G401.6 (cell line): ENCODE measurements at regions not wholly inside any gene's neighbourhood (a gene's known extent, or its start where the extent isn't known, plus 50 kb on each side); places are given as distances from the start of the nearest gene placed in this dataset.
"Not testable (repeated sequence)": the region's sequence is repeated elsewhere in the genome, so short reads cannot be mapped to it uniquely, and the experiment has no call there.

Experiments
- FAIRE-seq: peaks from 2 replicates; lab custom pipeline; 2012; peaks lifted over from hg19 to GRCh38; lab: Jason Lieb, UNC

DNA sequence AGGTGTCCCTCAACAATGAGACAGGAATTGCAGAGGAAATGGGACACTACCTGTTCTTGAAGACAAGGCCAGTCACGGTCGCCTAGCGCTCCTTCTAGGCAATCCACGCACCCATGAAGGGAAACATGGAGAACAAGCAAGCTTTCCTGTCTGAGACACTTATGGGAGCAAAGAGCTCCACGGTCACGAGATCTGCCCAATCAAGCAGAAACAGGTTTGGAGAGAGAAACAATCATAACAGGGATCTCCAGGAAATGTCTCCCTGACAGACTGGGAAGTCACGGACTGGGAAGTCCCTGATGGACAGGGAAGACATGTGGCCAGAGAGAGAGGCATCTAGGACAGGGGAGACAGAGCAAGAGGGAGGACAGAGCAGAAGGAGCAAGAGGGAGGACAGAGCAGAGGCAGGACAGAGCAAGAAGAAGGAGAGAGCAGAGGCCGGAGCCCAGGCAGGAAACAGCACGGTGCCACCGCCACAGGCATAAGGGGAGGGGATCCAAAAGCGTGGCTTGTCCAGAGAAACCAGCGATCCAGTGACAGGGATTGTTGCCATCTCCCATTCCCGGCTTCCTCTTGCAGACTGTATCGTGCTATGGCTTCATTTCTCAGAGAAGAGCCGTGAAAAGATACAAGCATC is 167.8 kb upstream of the ZNF337 start:
- no peak for FAIRE-seq

DNA sequence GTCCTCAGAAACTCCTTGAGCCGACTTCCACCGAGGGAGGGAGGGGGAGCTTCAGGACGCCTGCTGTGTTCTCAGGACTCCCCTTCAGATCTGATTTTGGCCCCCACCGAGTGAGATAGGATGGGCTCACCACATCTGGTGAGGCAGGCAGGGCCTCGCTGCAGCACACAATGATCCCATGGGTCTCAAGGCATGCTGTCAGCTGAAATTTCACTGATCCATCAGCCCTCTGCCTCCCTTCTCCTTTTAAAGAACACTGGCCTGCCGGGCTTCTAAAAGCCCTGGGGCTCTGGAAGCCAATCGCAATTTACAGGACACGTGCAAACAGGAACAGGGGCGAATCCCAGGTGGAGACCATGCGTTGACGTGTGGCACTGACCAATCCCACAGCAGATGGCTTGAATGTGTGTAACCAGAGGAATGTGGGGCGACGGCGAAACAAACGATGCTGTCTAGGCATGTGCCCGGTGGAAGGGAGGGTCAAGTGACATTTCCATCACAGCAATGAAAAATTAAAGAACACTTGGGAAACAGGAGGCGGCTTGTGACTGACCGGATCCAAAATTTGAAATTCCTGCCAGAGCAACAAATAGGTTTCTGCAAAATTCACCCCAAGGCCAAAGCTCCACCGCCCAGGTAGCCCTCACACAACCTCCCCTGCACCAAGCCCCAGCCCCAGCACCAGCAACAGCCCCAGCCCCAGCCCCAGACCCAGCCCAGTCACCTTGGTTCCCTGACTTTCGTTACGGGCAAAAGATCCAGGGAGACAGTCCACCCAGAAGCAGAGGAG is 167.1 kb upstream of the ZNF337 start:
- no peak for FAIRE-seq

- not testable (repeated sequence) for FAIRE-seq
Measured at GRCh38 chr20:25862967-25863530, 166.4 kb upstream of the ZNF337 start.

- FAIRE-seq: no peak
Measured at GRCh38 chr20:25860531-25861150, 164.0 kb upstream of the ZNF337 start.

DNA sequence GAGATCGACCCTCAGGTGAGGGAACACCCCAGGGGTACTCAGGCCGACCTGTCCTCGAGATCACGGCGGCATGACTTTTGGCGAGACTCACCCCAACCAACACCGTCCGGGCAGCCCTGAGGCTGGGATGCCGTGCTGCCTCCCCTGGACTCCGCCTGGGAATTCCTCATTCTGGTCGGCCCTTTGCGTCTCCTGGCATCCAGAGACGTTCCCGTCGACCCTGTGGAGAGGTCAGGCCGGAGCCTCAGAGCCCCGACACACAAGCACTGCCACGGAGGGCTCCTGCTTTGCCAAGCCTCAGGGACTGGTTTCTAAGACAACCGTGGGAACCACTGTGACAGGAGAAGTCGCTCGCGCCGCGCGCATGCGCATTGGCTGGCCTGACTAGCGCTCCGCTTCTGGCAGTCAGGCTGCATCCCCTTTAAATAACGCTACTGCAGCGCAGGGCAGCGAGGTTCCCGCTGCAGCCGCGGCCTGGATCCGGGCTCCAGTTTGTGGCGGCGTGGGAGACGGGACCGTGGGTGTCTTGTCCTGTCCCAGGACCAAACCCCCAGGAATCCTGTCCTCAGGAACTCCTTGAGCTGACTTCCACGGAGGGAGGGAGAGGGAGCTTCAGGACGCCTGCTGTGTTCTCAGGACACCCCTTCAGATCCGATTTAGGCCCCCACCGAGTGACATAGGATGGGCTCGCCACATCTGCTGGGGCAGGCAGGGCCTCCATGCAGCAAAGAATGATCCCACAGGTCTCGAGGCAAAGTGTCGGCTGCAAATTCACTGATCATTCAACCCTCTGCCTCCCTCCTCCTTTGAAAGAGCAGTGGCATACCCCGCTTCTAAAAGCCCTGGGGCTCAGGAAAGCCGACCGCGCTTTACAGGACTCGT is 163.2 kb upstream of the ZNF337 start:
- FAIRE-seq: no peak

DNA sequence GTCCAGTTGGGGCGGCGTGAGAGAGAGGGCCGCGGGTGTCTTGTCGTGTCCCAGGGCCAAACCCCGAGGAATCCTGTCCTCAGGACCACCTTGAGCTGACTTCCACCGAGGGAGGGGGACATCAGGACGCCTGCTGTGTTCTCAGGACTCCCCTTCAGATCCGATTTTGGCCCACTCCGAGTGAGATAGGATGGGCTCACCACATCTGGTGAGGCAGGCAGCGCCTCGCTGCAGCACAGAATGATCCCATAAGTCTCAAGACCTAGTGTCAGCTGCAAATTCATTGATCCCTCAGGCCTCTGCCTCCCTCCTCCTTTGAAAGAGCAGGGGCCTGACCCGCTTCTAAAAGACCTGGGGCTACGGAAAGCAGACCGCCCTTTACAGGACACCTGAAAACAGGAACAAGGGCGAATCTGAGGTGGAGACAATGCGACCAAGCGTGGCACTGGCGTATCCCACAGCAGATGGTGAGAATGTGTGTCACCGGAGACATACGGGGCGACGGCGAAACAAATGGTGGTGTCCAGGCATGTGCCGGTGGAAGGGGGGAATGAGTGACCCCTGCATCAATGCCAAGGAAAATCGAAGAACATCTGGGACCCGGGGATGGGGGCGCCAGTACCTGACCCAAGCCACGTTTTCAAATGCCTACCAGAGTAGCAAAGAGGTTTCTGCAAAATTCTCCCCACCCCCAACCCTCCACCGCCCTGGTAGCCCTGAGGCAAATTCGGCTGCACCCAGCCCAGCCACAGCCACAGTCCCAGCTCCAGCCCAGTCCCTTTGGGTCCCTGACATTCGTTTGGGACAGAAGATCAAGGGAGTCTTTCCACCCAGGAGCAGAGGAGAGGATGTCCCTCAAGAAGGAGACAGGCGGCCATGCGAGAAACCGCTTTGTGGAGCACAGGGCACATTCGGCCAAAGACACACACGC is 162.1 kb upstream of the ZNF337 start:
- FAIRE-seq: no peak

- FAIRE-seq: not testable (repeated sequence)
Measured at GRCh38 chr20:25857091-25857788, 160.6 kb upstream of the ZNF337 start.

- no peak for FAIRE-seq
Measured at GRCh38 chr20:25856256-25856884, 159.7 kb upstream of the ZNF337 start.

DNA sequence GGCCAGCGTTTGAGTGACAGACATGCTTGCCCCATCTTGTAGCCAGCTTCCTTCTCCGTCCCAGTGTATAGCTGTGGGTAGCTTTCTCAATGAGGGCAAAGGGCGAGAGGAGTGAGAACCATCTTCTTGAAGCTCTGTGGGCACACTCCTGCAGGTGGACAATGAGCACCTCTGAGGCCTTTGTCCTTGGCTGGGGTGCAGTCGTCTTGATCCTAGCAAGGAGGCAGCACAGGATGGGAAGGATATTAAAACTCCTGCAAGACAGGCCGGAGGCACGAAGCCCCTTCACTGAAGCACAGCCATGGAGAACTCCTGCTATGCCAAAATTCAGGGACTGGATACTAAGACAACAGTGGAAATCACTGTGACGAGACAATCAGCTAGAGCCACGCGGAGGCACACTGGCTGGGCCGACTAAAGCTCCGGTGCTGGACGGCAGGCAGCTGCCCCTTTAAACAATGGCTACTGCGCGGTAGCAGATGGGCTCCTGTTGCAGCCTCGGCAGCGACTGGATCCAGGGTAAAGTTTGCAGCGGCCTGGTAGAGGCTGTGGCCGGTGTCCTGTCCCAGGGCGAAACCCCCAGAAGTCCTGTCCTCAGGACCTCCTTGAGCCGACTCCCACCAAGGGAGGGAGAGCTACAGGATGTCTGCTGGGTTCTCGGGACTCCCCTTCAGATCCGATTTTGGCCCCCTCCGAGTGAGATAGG is 159.0 kb upstream of the ZNF337 start:
- FAIRE-seq: not testable (repeated sequence)

- not testable (repeated sequence) for FAIRE-seq
Measured at GRCh38 chr20:25854666-25855065, 158.0 kb upstream of the ZNF337 start.

- not testable (repeated sequence) for FAIRE-seq
Measured at GRCh38 chr20:25853718-25854388, 157.2 kb upstream of the ZNF337 start.

DNA sequence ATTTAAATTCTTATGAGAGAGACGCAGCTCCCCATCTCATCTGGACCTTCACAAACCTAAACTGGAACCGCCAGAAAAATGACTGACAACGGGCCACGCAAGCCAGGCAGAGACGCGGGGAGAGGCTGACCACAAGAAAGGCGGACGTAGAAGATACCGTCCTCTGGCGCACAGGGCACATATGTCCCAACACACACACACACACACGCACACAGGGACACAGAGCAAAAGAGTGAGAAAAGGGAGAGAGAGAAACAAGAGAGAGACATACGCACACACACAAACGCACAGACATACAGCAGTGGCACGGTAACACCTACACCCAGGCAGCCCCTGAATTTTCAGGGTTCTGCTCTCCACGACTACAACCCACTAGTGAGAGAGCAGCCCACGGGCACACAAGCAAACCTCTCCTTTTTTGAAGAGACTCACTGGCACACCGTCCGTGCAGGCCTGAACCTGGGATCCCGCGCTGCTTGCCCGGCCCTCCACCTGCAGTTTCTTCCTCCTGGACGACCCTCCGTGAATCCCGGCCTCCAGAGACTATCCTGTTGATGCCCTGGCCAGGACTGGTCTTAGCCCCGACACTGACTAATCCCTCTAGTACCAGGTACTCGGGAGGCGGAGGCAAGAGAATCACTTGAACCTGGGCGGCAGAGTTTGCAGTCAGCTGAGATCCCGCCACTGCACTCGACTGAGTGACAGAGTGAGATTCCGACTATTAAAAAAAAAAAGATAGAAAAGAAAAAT is 156.5 kb upstream of the ZNF337 start:
- FAIRE-seq: not testable (repeated sequence)

- FAIRE-seq: not testable (repeated sequence)
Measured at GRCh38 chr20:25850133-25850532, 153.5 kb upstream of the ZNF337 start.

DNA sequence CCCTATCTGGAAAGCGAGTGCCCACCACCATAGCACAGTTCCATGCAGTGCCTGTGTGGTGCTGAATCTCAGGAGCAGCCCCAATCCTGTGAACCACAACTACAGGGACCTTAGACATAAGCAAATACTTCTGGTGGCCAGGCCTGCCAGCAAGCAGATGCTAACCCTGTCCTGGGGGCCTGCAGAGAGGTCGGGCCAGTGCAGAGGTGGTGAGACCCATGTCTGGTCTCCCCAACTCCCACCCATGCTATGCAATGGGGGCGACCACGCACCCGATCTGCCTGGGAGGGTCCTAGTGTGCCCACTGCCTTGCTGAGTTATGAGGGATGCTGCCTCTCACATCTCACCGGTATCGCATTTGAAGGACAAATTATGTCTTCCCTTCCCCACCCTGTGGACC is 151.6 kb upstream of the ZNF337 start:
- FAIRE-seq: no peak

DNA sequence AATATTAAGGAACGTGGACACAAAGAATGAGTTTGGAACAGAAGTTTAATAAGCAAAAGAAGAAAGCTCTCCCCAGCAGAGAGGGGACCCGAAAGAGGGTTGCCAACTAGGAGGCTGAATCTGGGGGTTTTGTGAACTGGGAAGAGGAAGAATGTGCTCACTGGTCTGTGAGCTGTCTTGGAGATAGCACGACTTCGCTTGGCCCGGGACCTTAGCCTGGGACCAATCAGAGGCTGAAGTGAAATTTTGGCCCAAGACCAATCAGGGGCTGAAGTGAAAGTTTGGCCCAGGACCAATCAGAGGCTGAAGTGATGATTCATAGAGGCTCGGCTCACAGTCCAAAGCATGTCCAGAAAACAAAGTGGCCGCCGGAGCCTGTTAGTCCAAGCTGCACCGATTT is 148.0 kb upstream of the ZNF337 start:
- FAIRE-seq: not testable (repeated sequence)

- not testable (repeated sequence) for FAIRE-seq
Measured at GRCh38 chr20:25813511-25813910, 116.9 kb upstream of the ZNF337 start.

- not testable (repeated sequence) for FAIRE-seq
Measured at GRCh38 chr20:25798174-25798993, 101.7 kb upstream of the ZNF337 start.
